HL-60 (cell line): ENCODE measurements at regions not wholly inside any gene's neighbourhood (a gene's known extent, or its start where the extent isn't known, plus 50 kb on each side); places are given as distances from the start of the nearest gene placed in this dataset.

Source experiments
- CTCF ChIP-seq: IDR thresholded peaks from one replicate; pipeline ENCODE4 v1.5.1; 2011; ENCODE audit warnings: low read length, control low read depth, inconsistent platforms; ENCODE audit not compliant: insufficient read depth
- GABPA ChIP-seq: IDR thresholded peaks from 2 replicates; pipeline ENCODE4 v1.6.1; 2012; ENCODE audit warnings: low read depth
- POLR2AphosphoS5 ChIP-seq: IDR thresholded peaks from 2 replicates; pipeline ENCODE4 v1.6.1; 2012; ENCODE audit warnings: low read depth
- SPI1 ChIP-seq: IDR thresholded peaks from 2 replicates; pipeline ENCODE4 v1.6.1; 2012; ENCODE audit warnings: low read depth, mild to moderate bottlenecking, borderline replicate concordance
- TF ChIP-seq, protein P1 (sequence below): IDR thresholded peaks from 2 replicates; pipeline ENCODE4 v1.6.1; 2012; ENCODE audit warnings: low read depth; ENCODE audit not compliant: insufficient replicate concordance

- TF ChIP-seq CTCF: no peak
- no peak for TF ChIP-seq POLR2AphosphoS5
- TF ChIP-seq, protein P1, sequence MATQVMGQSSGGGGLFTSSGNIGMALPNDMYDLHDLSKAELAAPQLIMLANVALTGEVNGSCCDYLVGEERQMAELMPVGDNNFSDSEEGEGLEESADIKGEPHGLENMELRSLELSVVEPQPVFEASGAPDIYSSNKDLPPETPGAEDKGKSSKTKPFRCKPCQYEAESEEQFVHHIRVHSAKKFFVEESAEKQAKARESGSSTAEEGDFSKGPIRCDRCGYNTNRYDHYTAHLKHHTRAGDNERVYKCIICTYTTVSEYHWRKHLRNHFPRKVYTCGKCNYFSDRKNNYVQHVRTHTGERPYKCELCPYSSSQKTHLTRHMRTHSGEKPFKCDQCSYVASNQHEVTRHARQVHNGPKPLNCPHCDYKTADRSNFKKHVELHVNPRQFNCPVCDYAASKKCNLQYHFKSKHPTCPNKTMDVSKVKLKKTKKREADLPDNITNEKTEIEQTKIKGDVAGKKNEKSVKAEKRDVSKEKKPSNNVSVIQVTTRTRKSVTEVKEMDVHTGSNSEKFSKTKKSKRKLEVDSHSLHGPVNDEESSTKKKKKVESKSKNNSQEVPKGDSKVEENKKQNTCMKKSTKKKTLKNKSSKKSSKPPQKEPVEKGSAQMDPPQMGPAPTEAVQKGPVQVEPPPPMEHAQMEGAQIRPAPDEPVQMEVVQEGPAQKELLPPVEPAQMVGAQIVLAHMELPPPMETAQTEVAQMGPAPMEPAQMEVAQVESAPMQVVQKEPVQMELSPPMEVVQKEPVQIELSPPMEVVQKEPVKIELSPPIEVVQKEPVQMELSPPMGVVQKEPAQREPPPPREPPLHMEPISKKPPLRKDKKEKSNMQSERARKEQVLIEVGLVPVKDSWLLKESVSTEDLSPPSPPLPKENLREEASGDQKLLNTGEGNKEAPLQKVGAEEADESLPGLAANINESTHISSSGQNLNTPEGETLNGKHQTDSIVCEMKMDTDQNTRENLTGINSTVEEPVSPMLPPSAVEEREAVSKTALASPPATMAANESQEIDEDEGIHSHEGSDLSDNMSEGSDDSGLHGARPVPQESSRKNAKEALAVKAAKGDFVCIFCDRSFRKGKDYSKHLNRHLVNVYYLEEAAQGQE: no peak
- no peak for TF ChIP-seq GABPA
- no peak for TF ChIP-seq SPI1
These were observed 165.9 kb downstream of the CARTPT start for GRCh38 chr5:71884926-71885325.
